Astrocyte (in vitro differentiated cells and primary cell): ENCODE measurements at regions not wholly inside any gene's neighbourhood (a gene's known extent, or its start where the extent isn't known, plus 50 kb on each side); places are given as distances from the start of the nearest gene placed in this dataset.
A peak's percentile ranks its signal among the peaks of the same experiment; 100 is the strongest.

Experiments
- DNase-seq: peaks from one replicate; pipeline ENCODE4 v3.0.0-alpha.2; 2010; ENCODE audit warnings: low read depth
- FAIRE-seq: peaks from 2 replicates; lab custom pipeline; 2011; peaks lifted over from hg19 to GRCh38; lab: Jason Lieb, UNC
- H2AFZ ChIP-seq: 2 replicates; pipeline ENCODE4 v1.6.0; 2012; ENCODE audit warnings: low read depth, low read length, inconsistent platforms
- H3K27ac ChIP-seq: 2 replicates; pipeline ENCODE4 v1.5.1; 2011; ENCODE audit warnings: low read depth, low read length, inconsistent platforms
- H3K27me3 ChIP-seq: 2 replicates; pipeline ENCODE4 v1.6.0; 2011; ENCODE audit warnings: low read length, inconsistent platforms; ENCODE audit not compliant: insufficient read depth
- H3K36me3 ChIP-seq: 2 replicates; pipeline ENCODE4 v1.5.1; 2011; ENCODE audit warnings: low read length, inconsistent platforms; ENCODE audit not compliant: insufficient read depth
- H3K4me1 ChIP-seq: 2 replicates; pipeline ENCODE4 v1.5.1; 2011; ENCODE audit warnings: low read length, inconsistent platforms; ENCODE audit not compliant: insufficient read depth
- H3K4me2 ChIP-seq: 2 replicates; pipeline ENCODE4 v1.6.0; 2012; ENCODE audit warnings: low read length, inconsistent platforms
- H3K4me3 ChIP-seq: 2 replicates; pipeline ENCODE4 v1.5.1; 2011; ENCODE audit warnings: low read depth, mild to moderate bottlenecking, low read length, inconsistent platforms; ENCODE audit not compliant: insufficient read depth
- H3K79me2 ChIP-seq: 2 replicates; pipeline ENCODE4 v1.6.0; 2012; ENCODE audit warnings: mild to moderate bottlenecking, low read length, inconsistent platforms; ENCODE audit not compliant: insufficient read depth
- H3K9ac ChIP-seq: 2 replicates; pipeline ENCODE4 v1.6.0; 2012; ENCODE audit warnings: mild to moderate bottlenecking, low read length, inconsistent platforms
- H3K9me3 ChIP-seq: 2 replicates; pipeline ENCODE4 v1.5.1; 2012; ENCODE audit warnings: low read depth, mild to moderate bottlenecking, low read length, inconsistent platforms; ENCODE audit not compliant: insufficient read depth
- H4K20me1 ChIP-seq: 2 replicates; pipeline ENCODE4 v1.6.0; 2012; ENCODE audit warnings: low read length, inconsistent platforms; ENCODE audit not compliant: insufficient read depth
- H3K27ac Mint-ChIP-seq: one replicate; pipeline ENCODE4 v1.8.0; 2021; ENCODE audit warnings: mild to moderate bottlenecking, mixed read lengths; ENCODE audit not compliant: unreplicated experiment
- H3K27me3 Mint-ChIP-seq: one replicate; pipeline ENCODE4 v1.8.0; 2021; ENCODE audit warnings: low read depth, mixed read lengths; ENCODE audit not compliant: unreplicated experiment
- H3K36me3 Mint-ChIP-seq: one replicate; pipeline ENCODE4 v1.8.0; 2021; ENCODE audit warnings: low read depth, mixed read lengths; ENCODE audit not compliant: unreplicated experiment
- H3K4me1 Mint-ChIP-seq: one replicate; pipeline ENCODE4 v1.8.0; 2021; ENCODE audit warnings: low read depth, mixed read lengths; ENCODE audit not compliant: unreplicated experiment
- H3K4me3 Mint-ChIP-seq: one replicate; pipeline ENCODE4 v1.8.0; 2021; ENCODE audit warnings: mild to moderate bottlenecking, moderate library complexity, mixed read lengths; ENCODE audit not compliant: unreplicated experiment
- H3K9me3 Mint-ChIP-seq: one replicate; pipeline ENCODE4 v1.8.0; 2021; ENCODE audit warnings: mild to moderate bottlenecking, mixed read lengths; ENCODE audit not compliant: unreplicated experiment
- EZH2 ChIP-seq: IDR thresholded peaks from 2 replicates; pipeline ENCODE4 v1.6.1; 2012; ENCODE audit warnings: mild to moderate bottlenecking, low read length, inconsistent platforms; ENCODE audit not compliant: insufficient read depth
- TF ChIP-seq, protein P1 (sequence below): IDR thresholded peaks from 2 replicates; pipeline ENCODE4 v1.5.1; 2011; ENCODE audit warnings: low read depth, mild to moderate bottlenecking, inconsistent platforms, low read length, moderate library complexity; ENCODE audit not compliant: insufficient read depth

DNA sequence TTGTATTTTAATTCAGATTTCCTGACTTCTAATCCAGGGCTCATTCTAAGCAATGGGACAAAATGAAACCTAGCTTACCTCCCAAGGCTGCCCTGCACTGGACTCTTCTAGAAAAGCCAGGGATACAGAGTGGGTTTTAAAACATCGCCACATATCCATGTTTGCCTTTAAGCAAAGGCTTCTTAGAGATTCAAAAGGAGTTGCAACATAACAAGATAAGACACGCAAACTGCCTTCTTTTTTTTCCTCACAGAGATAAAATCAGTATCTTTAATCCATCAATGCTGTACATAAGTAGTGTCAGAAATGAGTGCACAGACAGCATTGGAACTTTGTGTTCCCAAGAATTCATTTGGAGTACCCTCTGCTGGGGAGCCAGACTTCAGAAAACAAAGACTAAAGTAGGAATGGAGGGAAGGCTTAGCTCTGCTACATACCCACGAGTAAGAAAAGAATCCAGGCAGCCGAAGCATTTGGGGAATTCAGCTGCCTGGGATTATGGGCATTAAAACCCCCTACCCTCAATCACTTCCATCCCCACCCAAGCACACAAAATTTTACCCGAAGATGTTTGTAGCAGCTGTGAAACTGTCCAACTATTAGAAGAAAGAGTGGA, 427.8 kb downstream of the ARL4A start:
- FAIRE-seq (no peak), DNase-seq (peak; percentile 20)
- H3K27me3 ChIP-seq, result no peaks in the 10 kb centered on the region
- Mint-ChIP-seq H3K36me3 (no peaks in the 10 kb centered on the region), H3K27ac (peak overlapping the region; percentile 49), H3K27me3 (no peaks in the 10 kb centered on the region), H3K4me3 (no peak overlapping the region), H3K4me1 (peaks cover 19% of the 10 kb centered on the region), H3K9me3 (no peaks in the 10 kb centered on the region)
- no peaks in the 10 kb centered on the region for H3K79me2 ChIP-seq
- no peak for TF ChIP-seq EZH2
- TF ChIP-seq, protein P1, sequence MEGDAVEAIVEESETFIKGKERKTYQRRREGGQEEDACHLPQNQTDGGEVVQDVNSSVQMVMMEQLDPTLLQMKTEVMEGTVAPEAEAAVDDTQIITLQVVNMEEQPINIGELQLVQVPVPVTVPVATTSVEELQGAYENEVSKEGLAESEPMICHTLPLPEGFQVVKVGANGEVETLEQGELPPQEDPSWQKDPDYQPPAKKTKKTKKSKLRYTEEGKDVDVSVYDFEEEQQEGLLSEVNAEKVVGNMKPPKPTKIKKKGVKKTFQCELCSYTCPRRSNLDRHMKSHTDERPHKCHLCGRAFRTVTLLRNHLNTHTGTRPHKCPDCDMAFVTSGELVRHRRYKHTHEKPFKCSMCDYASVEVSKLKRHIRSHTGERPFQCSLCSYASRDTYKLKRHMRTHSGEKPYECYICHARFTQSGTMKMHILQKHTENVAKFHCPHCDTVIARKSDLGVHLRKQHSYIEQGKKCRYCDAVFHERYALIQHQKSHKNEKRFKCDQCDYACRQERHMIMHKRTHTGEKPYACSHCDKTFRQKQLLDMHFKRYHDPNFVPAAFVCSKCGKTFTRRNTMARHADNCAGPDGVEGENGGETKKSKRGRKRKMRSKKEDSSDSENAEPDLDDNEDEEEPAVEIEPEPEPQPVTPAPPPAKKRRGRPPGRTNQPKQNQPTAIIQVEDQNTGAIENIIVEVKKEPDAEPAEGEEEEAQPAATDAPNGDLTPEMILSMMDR, result no peak
- no peak overlapping the region for H3K27ac ChIP-seq
- H3K9me3 ChIP-seq, result no peaks in the 10 kb centered on the region
- no peaks in the 10 kb centered on the region for H4K20me1 ChIP-seq
- no peak overlapping the region for H3K9ac ChIP-seq
- H3K4me1 ChIP-seq, result no peaks in the 10 kb centered on the region
- H3K4me2 ChIP-seq, result no peak overlapping the region
- no peak overlapping the region for H3K4me3 ChIP-seq
- H2AFZ ChIP-seq, result peak overlapping the region; percentile 1
- H3K36me3 ChIP-seq, result no peaks in the 10 kb centered on the region

DNA sequence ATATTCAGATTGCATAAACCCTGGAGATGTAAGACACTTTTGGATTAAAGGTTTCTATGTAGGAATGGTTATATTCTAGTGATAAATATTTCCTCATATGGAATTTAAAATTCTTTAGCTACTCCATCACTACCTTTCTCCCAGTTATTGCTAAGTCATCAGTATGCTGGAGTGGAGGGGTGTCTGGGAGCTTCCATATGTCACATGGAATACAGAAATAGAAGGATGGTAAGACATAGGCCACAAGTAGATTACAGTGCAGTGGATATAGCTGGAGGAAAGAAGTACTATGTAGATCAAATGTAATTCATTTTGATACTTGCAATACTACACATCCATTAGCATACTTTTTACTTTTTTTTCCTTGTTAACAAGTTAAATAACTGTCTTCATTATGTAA, 428.4 kb downstream of the ARL4A start:
- no peak for FAIRE-seq
- H3K9me3 Mint-ChIP-seq, result no peaks in the 10 kb centered on the region
- peaks cover 19% of the 10 kb centered on the region for H3K4me1 Mint-ChIP-seq
- DNase-seq, result no peak
- H3K4me1 ChIP-seq, result no peaks in the 10 kb centered on the region
- no peak overlapping the region for H3K4me2 ChIP-seq
- no peaks in the 10 kb centered on the region for H3K27me3 ChIP-seq
- no peak overlapping the region for H3K4me3 ChIP-seq
- no peaks in the 10 kb centered on the region for H3K36me3 ChIP-seq
- no peak overlapping the region for H3K4me3 Mint-ChIP-seq
- H3K27me3 Mint-ChIP-seq, result no peaks in the 10 kb centered on the region
- TF ChIP-seq, protein P1, result no peak
- no peak for TF ChIP-seq EZH2
- H3K27ac ChIP-seq, result no peak overlapping the region
- H2AFZ ChIP-seq, result no peak overlapping the region
- no peak overlapping the region for H3K9ac ChIP-seq
- H3K79me2 ChIP-seq, result no peaks in the 10 kb centered on the region
- H4K20me1 ChIP-seq, result no peaks in the 10 kb centered on the region
- no peaks in the 10 kb centered on the region for H3K9me3 ChIP-seq
- peak overlapping the region; percentile 72 for H3K27ac Mint-ChIP-seq
- H3K36me3 Mint-ChIP-seq, result no peaks in the 10 kb centered on the region

DNA sequence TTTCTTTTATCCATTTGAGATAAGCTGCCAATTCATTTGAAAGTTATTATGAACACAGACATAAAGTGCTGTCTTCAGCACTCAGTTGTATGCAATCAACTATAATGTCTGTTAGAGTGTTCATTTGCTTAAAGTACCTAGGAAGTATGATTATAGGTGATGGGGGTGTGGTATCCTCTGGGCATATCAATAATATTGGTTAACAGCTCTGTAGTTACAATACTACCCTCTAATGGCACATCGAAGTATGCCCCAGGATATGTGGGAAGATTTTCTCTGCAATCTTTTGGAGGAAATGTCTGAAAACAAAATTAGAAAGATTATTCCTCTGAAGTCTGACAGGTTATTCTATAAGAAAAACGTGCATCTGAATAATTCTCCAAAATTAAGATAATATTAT, 429.7 kb downstream of the ARL4A start:
- no peaks in the 10 kb centered on the region for H3K27me3 ChIP-seq
- Mint-ChIP-seq H3K4me3 (no peak overlapping the region), H3K36me3 (no peaks in the 10 kb centered on the region), H3K27ac (no peak overlapping the region), H3K27me3 (no peaks in the 10 kb centered on the region), H3K4me1 (peaks cover 19% of the 10 kb centered on the region), H3K9me3 (peaks cover 6% of the 10 kb centered on the region)
- no peaks in the 10 kb centered on the region for H3K36me3 ChIP-seq
- DNase-seq (no peak), FAIRE-seq (no peak)
- H2AFZ ChIP-seq, result no peak overlapping the region
- no peak overlapping the region for H3K27ac ChIP-seq
- H3K4me3 ChIP-seq, result no peak overlapping the region
- no peaks in the 10 kb centered on the region for H3K9me3 ChIP-seq
- H3K9ac ChIP-seq, result no peak overlapping the region
- TF ChIP-seq EZH2, result no peak
- TF ChIP-seq, protein P1, result peak; percentile 44
- H4K20me1 ChIP-seq, result no peaks in the 10 kb centered on the region
- H3K79me2 ChIP-seq, result no peaks in the 10 kb centered on the region
- no peak overlapping the region for H3K4me2 ChIP-seq
- H3K4me1 ChIP-seq, result no peaks in the 10 kb centered on the region
